ENCODE measurements at regions not wholly inside any gene's neighbourhood (a gene's known extent, or its start where the extent isn't known, plus 50 kb on each side); places are given as distances from the start of the nearest gene placed in this dataset.

- DNase-seq (ENCODE audit: low read depth): no peak
- H3K9me3 Mint-ChIP-seq (ENCODE audit: unreplicated experiment): peaks cover 1% of the 10 kb centered on the region
- no peak overlapping the region for H3K27ac ChIP-seq (ENCODE audit: low read depth, low read length)
Measured at GRCh38 chr20:22529150-22530019, 55.0 kb downstream of the FOXA2 start.

DNA sequence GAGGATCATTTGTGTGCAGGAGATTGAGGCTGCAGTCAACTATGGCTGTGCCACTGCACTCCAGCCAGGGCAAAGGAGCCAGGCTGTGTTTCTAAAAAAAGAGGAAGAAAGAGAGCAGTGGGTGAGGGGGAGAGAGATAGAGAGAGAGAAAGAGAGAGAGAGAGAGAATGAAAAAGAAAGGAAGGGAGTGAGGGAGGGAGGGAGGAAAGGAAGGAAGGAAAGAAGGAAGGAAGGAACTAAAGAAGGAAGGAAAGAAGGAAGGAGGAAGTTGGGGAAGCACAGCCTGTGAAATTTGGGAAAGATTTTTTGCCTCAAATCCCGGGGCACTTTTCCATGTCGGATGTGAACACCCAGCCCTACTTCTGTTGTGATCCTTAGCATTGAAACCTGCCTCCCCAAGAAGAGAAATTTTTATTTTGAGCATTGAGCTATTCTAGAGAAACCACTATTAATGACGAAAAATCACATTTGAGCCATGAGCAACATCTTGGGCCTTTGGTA lies 57.8 kb downstream of the FOXA2 start:
- DNase-seq (ENCODE audit: low read depth) (no peak), FAIRE-seq (no peak)
- no peaks in the 10 kb centered on the region for H3K36me3 ChIP-seq (ENCODE audit: insufficient read depth, low read length)
- Mint-ChIP-seq H3K9me3 (ENCODE audit: unreplicated experiment) (no peaks in the 10 kb centered on the region), H3K4me3 (ENCODE audit: unreplicated experiment) (no peak overlapping the region), H3K27ac (ENCODE audit: unreplicated experiment) (no peak overlapping the region), H3K36me3 (ENCODE audit: low read depth, unreplicated experiment) (no peaks in the 10 kb centered on the region), H3K27me3 (ENCODE audit: low read depth, unreplicated experiment) (peaks cover 42% of the 10 kb centered on the region), H3K4me1 (ENCODE audit: low read depth, unreplicated experiment) (no peaks in the 10 kb centered on the region)
- no peak overlapping the region for H2AFZ ChIP-seq (ENCODE audit: low read depth, low read length)
- H3K27ac ChIP-seq (ENCODE audit: low read depth, low read length): no peak overlapping the region
- H3K4me3 ChIP-seq (ENCODE audit: insufficient read depth, low read depth, low read length): no peak overlapping the region
- no peaks in the 10 kb centered on the region for H3K79me2 ChIP-seq (ENCODE audit: insufficient read depth, low read length)
- no peaks in the 10 kb centered on the region for H4K20me1 ChIP-seq (ENCODE audit: insufficient read depth, low read length)
- no peaks in the 10 kb centered on the region for H3K27me3 ChIP-seq (ENCODE audit: insufficient read depth, low read length)
- no peak overlapping the region for H3K9ac ChIP-seq (ENCODE audit: low read length)
- no peaks in the 10 kb centered on the region for H3K9me3 ChIP-seq (ENCODE audit: insufficient read depth, low read depth, low read length)
- no peak overlapping the region for H3K4me2 ChIP-seq (ENCODE audit: low read length)
- TF ChIP-seq, protein P1, sequence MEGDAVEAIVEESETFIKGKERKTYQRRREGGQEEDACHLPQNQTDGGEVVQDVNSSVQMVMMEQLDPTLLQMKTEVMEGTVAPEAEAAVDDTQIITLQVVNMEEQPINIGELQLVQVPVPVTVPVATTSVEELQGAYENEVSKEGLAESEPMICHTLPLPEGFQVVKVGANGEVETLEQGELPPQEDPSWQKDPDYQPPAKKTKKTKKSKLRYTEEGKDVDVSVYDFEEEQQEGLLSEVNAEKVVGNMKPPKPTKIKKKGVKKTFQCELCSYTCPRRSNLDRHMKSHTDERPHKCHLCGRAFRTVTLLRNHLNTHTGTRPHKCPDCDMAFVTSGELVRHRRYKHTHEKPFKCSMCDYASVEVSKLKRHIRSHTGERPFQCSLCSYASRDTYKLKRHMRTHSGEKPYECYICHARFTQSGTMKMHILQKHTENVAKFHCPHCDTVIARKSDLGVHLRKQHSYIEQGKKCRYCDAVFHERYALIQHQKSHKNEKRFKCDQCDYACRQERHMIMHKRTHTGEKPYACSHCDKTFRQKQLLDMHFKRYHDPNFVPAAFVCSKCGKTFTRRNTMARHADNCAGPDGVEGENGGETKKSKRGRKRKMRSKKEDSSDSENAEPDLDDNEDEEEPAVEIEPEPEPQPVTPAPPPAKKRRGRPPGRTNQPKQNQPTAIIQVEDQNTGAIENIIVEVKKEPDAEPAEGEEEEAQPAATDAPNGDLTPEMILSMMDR (IDR thresholded peaks at IDR 0.05; ENCODE audit: insufficient read depth, low read depth, low read length): no peak
- TF ChIP-seq EZH2 (IDR thresholded peaks at IDR 0.05; ENCODE audit: insufficient read depth, low read length): no peak
- no peaks in the 10 kb centered on the region for H3K4me1 ChIP-seq (ENCODE audit: insufficient read depth, low read length)

More at GRCh38 chr20:22529150-22530019, 55.0 kb downstream of the FOXA2 start:
- H3K9me3 ChIP-seq (ENCODE audit: insufficient read depth, low read depth, low read length): no peaks in the 10 kb centered on the region
- no peaks in the 10 kb centered on the region for H3K4me1 ChIP-seq (ENCODE audit: insufficient read depth, low read length)
- H3K4me3 Mint-ChIP-seq (ENCODE audit: unreplicated experiment): no peak overlapping the region
- no peak overlapping the region for H3K9ac ChIP-seq (ENCODE audit: low read length)
- H3K27me3 ChIP-seq (ENCODE audit: insufficient read depth, low read length): no peaks in the 10 kb centered on the region
- no peaks in the 10 kb centered on the region for H4K20me1 ChIP-seq (ENCODE audit: insufficient read depth, low read length)
- H3K27me3 Mint-ChIP-seq (ENCODE audit: low read depth, unreplicated experiment): peaks cover 41% of the 10 kb centered on the region
- no peak overlapping the region for H3K4me3 ChIP-seq (ENCODE audit: insufficient read depth, low read depth, low read length)
- FAIRE-seq: no peak
- H3K36me3 Mint-ChIP-seq (ENCODE audit: low read depth, unreplicated experiment): no peaks in the 10 kb centered on the region
- TF ChIP-seq, protein P1 (IDR thresholded peaks at IDR 0.05; ENCODE audit: insufficient read depth, low read depth, low read length): no peak
- TF ChIP-seq EZH2 (IDR thresholded peaks at IDR 0.05; ENCODE audit: insufficient read depth, low read length): no peak
- no peak overlapping the region for H3K27ac Mint-ChIP-seq (ENCODE audit: unreplicated experiment)
- H3K4me2 ChIP-seq (ENCODE audit: low read length): no peak overlapping the region
- H3K79me2 ChIP-seq (ENCODE audit: insufficient read depth, low read length): no peaks in the 10 kb centered on the region
- no peaks in the 10 kb centered on the region for H3K4me1 Mint-ChIP-seq (ENCODE audit: low read depth, unreplicated experiment)
- H3K36me3 ChIP-seq (ENCODE audit: insufficient read depth, low read length): no peaks in the 10 kb centered on the region
- no peak overlapping the region for H2AFZ ChIP-seq (ENCODE audit: low read depth, low read length)

GRCh38 chr20:22525821-22526220 lies 58.6 kb downstream of the FOXA2 start:
- Mint-ChIP-seq H3K4me3 (ENCODE audit: unreplicated experiment) (no peak overlapping the region), H3K9me3 (ENCODE audit: unreplicated experiment) (no peaks in the 10 kb centered on the region), H3K27me3 (ENCODE audit: low read depth, unreplicated experiment) (peaks cover 39% of the 10 kb centered on the region), H3K27ac (ENCODE audit: unreplicated experiment) (no peak overlapping the region), H3K4me1 (ENCODE audit: low read depth, unreplicated experiment) (no peaks in the 10 kb centered on the region), H3K36me3 (ENCODE audit: low read depth, unreplicated experiment) (no peaks in the 10 kb centered on the region)
- no peak for TF ChIP-seq EZH2 (IDR thresholded peaks at IDR 0.05; ENCODE audit: insufficient read depth, low read length)
- TF ChIP-seq, protein P1 (IDR thresholded peaks at IDR 0.05; ENCODE audit: insufficient read depth, low read depth, low read length): no peak
- no peaks in the 10 kb centered on the region for H3K9me3 ChIP-seq (ENCODE audit: insufficient read depth, low read depth, low read length)
- no peak overlapping the region for H3K4me3 ChIP-seq (ENCODE audit: insufficient read depth, low read depth, low read length)
- H3K4me1 ChIP-seq (ENCODE audit: insufficient read depth, low read length): no peaks in the 10 kb centered on the region
- no peaks in the 10 kb centered on the region for H3K36me3 ChIP-seq (ENCODE audit: insufficient read depth, low read length)
- no peaks in the 10 kb centered on the region for H3K27me3 ChIP-seq (ENCODE audit: insufficient read depth, low read length)
- H2AFZ ChIP-seq (ENCODE audit: low read depth, low read length): no peak overlapping the region
- H3K27ac ChIP-seq (ENCODE audit: low read depth, low read length): no peak overlapping the region
- no peak overlapping the region for H3K4me2 ChIP-seq (ENCODE audit: low read length)
- no peak for DNase-seq (ENCODE audit: low read depth)
- no peak for FAIRE-seq
- H3K79me2 ChIP-seq (ENCODE audit: insufficient read depth, low read length): no peaks in the 10 kb centered on the region
- H3K9ac ChIP-seq (ENCODE audit: low read length): no peak overlapping the region
- no peaks in the 10 kb centered on the region for H4K20me1 ChIP-seq (ENCODE audit: insufficient read depth, low read length)

All from astrocyte (in vitro differentiated cells and primary cell).